DOHH2 (cell line): ENCODE measurements at regions not wholly inside any gene's neighbourhood (a gene's known extent, or its start where the extent isn't known, plus 50 kb on each side); places are given as distances from the start of the nearest gene placed in this dataset.

Source experiments
- CTCF ChIP-seq: fragments of 200-600 bp; sonication (generic); IDR thresholded peaks from one replicate; pipeline ENCODE4 v1.5.1; 2014; ENCODE audit warnings: antibody characterized with exemption, mild to moderate bottlenecking, low read depth, low read length; ENCODE audit not compliant: poor library complexity, severe bottlenecking
- EZH2phosphoT487 ChIP-seq: fragments of 200-600 bp; sonication (generic); IDR thresholded peaks from 2 replicates; pipeline ENCODE4 v1.6.1; 2017; ENCODE audit warnings: borderline replicate concordance, mild to moderate bottlenecking, antibody characterized with exemption, low read length, moderate library complexity, mixed read lengths

GRCh38 chr1:229759586-229759985 lies 133.5 kb downstream of the URB2 start:
- no peak for TF ChIP-seq CTCF
- TF ChIP-seq EZH2phosphoT487 = no peak
